ENCODE measurements at regions not wholly inside any gene's neighbourhood (a gene's known extent, or its start where the extent isn't known, plus 50 kb on each side); places are given as distances from the start of the nearest gene placed in this dataset.

- no peak for TF ChIP-seq CTCF (conservative IDR thresholded peaks at IDR 0.05; ENCODE audit: low read depth, low read length)
- no peak for TF ChIP-seq EZH2 (IDR thresholded peaks at IDR 0.05; ENCODE audit: low read length, unreplicated experiment)
- TF ChIP-seq EZH2phosphoT487 (IDR thresholded peaks at IDR 0.05; ENCODE audit: borderline replicate concordance, low read length), result no peak
Observed at GRCh38 chr1:177871613-177872307, 98.1 kb downstream of the SEC16B start.

Measured in PC-3 (cell line).